HL-60 (cell line): ENCODE measurements at regions not wholly inside any gene's neighbourhood (a gene's known extent, or its start where the extent isn't known, plus 50 kb on each side); places are given as distances from the start of the nearest gene placed in this dataset.
"Not testable (repeated sequence)": the region's sequence is repeated elsewhere in the genome, so short reads cannot be mapped to it uniquely, and the experiment has no call there.

Experiments
- DNase-seq, 2 experiments: peaks; one replicate each; pipeline ENCODE4 v3.0.0-alpha.2; 2010 to 2020; ENCODE audit warnings: low read depth in 1 of 2, low spot score in 1 of 2
- H3K27ac ChIP-seq: fragments of 250-450 bp; sonication (Bioruptor Pico); replicated peaks from 2 replicates; pipeline ENCODE4 v1.5.1; 2020; ENCODE audit warnings: mild to moderate bottlenecking, moderate library complexity
- H3K27me3 ChIP-seq: fragments of 250-450 bp; sonication (Bioruptor Pico); 2 replicates; pipeline ENCODE4 v1.5.1; 2021; ENCODE audit warnings: mild to moderate bottlenecking, moderate library complexity; ENCODE audit not compliant: insufficient read depth, poor library complexity, severe bottlenecking
- H3K4me3 ChIP-seq: replicated peaks from 2 replicates; pipeline ENCODE4 v1.5.1; 2011; ENCODE audit warnings: mild to moderate bottlenecking, control low read depth, low read length; ENCODE audit not compliant: insufficient read depth
- GABPA ChIP-seq: IDR thresholded peaks from 2 replicates; pipeline ENCODE4 v1.6.1; 2012; ENCODE audit warnings: low read depth
- POLR2AphosphoS5 ChIP-seq: IDR thresholded peaks from 2 replicates; pipeline ENCODE4 v1.6.1; 2012; ENCODE audit warnings: low read depth
- SPI1 ChIP-seq: IDR thresholded peaks from 2 replicates; pipeline ENCODE4 v1.6.1; 2012; ENCODE audit warnings: low read depth, mild to moderate bottlenecking, borderline replicate concordance
- TF ChIP-seq, protein P1 (sequence below): IDR thresholded peaks from one replicate; pipeline ENCODE4 v1.5.1; 2011; ENCODE audit warnings: low read length, control low read depth, inconsistent platforms; ENCODE audit not compliant: insufficient read depth
- TF ChIP-seq, protein P2 (sequence below): IDR thresholded peaks from 2 replicates; pipeline ENCODE4 v1.6.1; 2012; ENCODE audit warnings: low read depth; ENCODE audit not compliant: insufficient replicate concordance

DNA sequence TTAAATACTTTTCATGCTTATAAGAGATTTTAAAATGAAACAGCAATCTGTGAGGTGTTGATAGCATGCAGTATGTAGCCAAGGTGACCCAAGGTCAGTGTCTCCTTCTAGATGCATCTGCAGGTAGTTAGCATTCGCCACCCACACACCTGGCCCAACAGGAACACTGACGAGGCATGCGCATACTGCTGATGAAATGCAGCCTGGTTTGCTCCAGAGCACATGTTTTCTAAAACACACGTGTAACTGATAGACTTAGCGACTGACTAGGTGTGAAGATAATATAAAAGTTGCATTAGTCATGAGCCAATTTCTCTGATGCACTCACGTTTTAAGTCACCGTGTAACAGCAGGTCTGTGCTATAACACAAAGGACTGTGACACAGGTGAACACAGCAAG lies 77.1 kb upstream of the RPS6KA2 start:
- TF ChIP-seq, protein P1, sequence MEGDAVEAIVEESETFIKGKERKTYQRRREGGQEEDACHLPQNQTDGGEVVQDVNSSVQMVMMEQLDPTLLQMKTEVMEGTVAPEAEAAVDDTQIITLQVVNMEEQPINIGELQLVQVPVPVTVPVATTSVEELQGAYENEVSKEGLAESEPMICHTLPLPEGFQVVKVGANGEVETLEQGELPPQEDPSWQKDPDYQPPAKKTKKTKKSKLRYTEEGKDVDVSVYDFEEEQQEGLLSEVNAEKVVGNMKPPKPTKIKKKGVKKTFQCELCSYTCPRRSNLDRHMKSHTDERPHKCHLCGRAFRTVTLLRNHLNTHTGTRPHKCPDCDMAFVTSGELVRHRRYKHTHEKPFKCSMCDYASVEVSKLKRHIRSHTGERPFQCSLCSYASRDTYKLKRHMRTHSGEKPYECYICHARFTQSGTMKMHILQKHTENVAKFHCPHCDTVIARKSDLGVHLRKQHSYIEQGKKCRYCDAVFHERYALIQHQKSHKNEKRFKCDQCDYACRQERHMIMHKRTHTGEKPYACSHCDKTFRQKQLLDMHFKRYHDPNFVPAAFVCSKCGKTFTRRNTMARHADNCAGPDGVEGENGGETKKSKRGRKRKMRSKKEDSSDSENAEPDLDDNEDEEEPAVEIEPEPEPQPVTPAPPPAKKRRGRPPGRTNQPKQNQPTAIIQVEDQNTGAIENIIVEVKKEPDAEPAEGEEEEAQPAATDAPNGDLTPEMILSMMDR = no peak
- TF ChIP-seq POLR2AphosphoS5 = no peak
- TF ChIP-seq, protein P2, sequence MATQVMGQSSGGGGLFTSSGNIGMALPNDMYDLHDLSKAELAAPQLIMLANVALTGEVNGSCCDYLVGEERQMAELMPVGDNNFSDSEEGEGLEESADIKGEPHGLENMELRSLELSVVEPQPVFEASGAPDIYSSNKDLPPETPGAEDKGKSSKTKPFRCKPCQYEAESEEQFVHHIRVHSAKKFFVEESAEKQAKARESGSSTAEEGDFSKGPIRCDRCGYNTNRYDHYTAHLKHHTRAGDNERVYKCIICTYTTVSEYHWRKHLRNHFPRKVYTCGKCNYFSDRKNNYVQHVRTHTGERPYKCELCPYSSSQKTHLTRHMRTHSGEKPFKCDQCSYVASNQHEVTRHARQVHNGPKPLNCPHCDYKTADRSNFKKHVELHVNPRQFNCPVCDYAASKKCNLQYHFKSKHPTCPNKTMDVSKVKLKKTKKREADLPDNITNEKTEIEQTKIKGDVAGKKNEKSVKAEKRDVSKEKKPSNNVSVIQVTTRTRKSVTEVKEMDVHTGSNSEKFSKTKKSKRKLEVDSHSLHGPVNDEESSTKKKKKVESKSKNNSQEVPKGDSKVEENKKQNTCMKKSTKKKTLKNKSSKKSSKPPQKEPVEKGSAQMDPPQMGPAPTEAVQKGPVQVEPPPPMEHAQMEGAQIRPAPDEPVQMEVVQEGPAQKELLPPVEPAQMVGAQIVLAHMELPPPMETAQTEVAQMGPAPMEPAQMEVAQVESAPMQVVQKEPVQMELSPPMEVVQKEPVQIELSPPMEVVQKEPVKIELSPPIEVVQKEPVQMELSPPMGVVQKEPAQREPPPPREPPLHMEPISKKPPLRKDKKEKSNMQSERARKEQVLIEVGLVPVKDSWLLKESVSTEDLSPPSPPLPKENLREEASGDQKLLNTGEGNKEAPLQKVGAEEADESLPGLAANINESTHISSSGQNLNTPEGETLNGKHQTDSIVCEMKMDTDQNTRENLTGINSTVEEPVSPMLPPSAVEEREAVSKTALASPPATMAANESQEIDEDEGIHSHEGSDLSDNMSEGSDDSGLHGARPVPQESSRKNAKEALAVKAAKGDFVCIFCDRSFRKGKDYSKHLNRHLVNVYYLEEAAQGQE = no peak
- no peak for TF ChIP-seq GABPA
- TF ChIP-seq SPI1 = no peak
- Histone ChIP-seq H3K27ac (no peak overlapping the region), H3K27me3 (no peaks in the 10 kb centered on the region), H3K4me3 (no peak overlapping the region)
- DNase-seq = no peak

DNA sequence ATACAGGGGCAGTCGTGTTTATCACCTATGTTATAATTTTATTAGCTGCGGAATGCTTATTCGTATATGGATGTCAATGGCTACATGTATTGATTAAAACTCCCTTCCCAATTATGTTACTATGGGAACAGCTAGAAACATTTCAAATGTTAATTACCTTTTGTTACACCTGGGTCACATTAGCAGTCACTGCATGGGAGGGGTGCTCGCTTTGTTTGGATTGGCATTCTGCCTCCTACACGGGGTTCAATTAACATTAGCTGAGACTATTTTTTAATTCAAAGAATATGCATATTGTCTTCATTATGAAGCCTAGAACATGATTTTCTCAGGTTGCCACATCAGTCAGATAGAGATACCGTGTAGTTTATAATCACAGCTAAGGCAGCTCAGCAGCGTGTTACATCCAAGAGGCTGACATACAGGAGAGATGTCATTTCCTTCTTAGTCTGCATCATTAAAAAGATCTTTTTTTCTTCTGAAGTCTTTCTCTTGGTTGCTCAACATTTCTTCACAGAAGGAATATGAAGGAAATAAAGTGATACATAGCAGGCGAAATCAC lies 76.2 kb upstream of the RPS6KA2 start:
- no peaks in the 10 kb centered on the region for H3K27me3 ChIP-seq
- no peak for DNase-seq
- TF ChIP-seq, protein P1 = no peak
- no peak for TF ChIP-seq GABPA
- no peak for TF ChIP-seq POLR2AphosphoS5
- TF ChIP-seq, protein P2 = no peak
- no peak for TF ChIP-seq SPI1
- H3K4me3 ChIP-seq = no peak overlapping the region
- no peak overlapping the region for H3K27ac ChIP-seq

DNA sequence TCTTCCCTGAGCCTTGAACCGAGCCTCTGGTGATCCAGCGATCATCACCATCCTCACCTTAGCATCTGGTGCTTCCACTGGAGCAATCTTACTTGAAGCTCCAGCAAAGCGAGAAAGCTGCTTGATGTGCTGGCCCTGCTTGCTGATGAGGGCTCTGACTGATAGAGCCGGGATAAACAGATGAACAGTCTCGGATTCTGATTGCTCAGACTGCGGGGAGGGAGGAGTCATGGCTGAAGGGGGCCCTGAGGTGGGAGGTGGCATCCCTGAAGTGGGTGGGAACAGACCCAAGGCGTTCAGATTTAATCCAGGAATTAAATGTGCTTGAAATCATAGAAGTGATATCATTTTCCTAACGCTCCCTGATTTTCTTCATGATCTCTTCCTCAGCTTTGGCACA lies 74.4 kb upstream of the RPS6KA2 start:
- DNase-seq, H3K4me3 ChIP-seq, H3K27ac ChIP-seq, H3K27me3 ChIP-seq: not testable (repeated sequence)

DNA sequence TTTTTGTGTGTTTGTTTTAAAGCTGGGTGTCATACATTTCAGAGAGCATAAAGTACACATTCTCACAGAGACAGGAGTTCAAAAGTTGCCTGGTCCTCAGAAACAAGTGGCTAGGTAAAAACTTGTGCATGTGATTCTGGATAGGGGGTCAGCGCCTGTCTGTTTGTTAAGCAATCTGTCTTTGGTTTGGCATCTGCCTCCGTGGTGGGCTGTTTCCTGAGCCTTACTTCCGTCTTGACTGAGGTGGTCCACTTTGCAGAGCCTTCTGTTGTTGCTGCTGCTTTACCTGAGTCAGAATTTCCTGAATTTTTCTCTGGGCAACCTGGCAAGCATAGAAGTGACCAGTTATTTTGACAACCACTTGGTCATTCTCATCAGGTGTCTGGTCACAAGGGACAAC lies 73.8 kb upstream of the RPS6KA2 start:
- not testable (repeated sequence) for H3K27ac ChIP-seq, DNase-seq, H3K27me3 ChIP-seq, H3K4me3 ChIP-seq

DNA sequence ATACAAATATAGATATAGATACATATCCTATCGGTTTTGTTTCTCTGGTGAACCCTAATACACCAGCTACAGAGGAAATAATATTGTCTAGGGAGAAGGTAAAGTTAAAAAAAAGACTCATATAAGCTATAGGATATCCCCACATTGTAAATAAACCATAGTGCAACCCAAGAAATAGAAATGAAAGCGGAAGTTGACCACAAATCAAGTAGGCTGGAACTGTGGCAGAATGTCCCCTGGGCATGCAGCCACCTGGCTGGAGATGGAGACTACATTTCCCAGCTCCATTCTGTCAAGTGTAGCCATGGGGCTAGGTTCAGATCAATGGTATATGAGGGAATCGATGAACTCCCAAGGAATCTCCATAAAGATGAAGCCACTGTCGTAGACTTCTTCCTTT lies 70.1 kb upstream of the RPS6KA2 start:
- H3K27ac ChIP-seq = no peak overlapping the region
- no peak overlapping the region for H3K4me3 ChIP-seq
- DNase-seq = no peak
- TF ChIP-seq GABPA = no peak
- no peak for TF ChIP-seq POLR2AphosphoS5
- no peak for TF ChIP-seq SPI1
- TF ChIP-seq, protein P1 = no peak
- TF ChIP-seq, protein P2 = no peak
- H3K27me3 ChIP-seq = no peaks in the 10 kb centered on the region
